Gastroesophageal sphincter (tissue), 4 donors: ENCODE measurements at regions not wholly inside any gene's neighbourhood (a gene's known extent, or its start where the extent isn't known, plus 50 kb on each side); places are given as distances from the start of the nearest gene placed in this dataset.
A peak's percentile ranks its signal among the peaks of the same experiment; 100 is the strongest.

Experiments used
- ATAC-seq: fragments of 150-250 bp; one replicate; pipeline ENCODE4 v1.9.1; 2016; ENCODE audit warnings: mild to moderate bottlenecking, moderate library complexity
- H3K27ac ChIP-seq, 4 donors: fragments of 200-600 bp; sonication (generic) in 3 of 4; 1 replicate in 3 of 4; 2 replicates in 1 of 4; pipeline ENCODE4 v1.5.1; 2016 to 2019
- H3K27me3 ChIP-seq: fragments of 200-600 bp; sonication (generic); one replicate; pipeline ENCODE4 v1.5.1; 2019
- H3K36me3 ChIP-seq, 2 donors: fragments of 200-600 bp; sonication (generic); one replicate each; pipeline ENCODE4 v1.5.1; 2019; ENCODE audit warnings: control low read depth in 1 of 2
- H3K4me1 ChIP-seq, 3 donors: fragments of 200-600 bp; sonication (generic); 1 replicate in 2 of 3; 2 replicates in 1 of 3; pipeline ENCODE4 v1.5.1; 2016 to 2019; ENCODE audit warnings: control low read depth in 2 of 3
- H3K4me3 ChIP-seq, 2 donors: fragments of 200-600 bp; sonication (generic); one replicate each; pipeline ENCODE4 v1.5.1; 2019; ENCODE audit warnings: mild to moderate bottlenecking in 1 of 2, moderate library complexity in 1 of 2
- H3K9me3 ChIP-seq, 3 donors: fragments of 200-600 bp; sonication (generic); one replicate each; pipeline ENCODE4 v1.5.1; 2017 to 2019; ENCODE audit warnings: control low read depth in 2 of 3
- CTCF ChIP-seq, 4 experiments: fragments of 200-600 bp in 2 of 4; fragments of 450-650 bp in 2 of 4; sonication (generic) in 1 of 4; IDR thresholded peaks; one replicate each; pipeline ENCODE4 v1.5.1; 2017 to 2019; ENCODE audit warnings: antibody characterized with exemption in 4 of 4, mild to moderate bottlenecking in 2 of 4, moderate library complexity in 2 of 4
- EP300 ChIP-seq: sonication (generic); formaldehyde crosslinking; IDR thresholded peaks from one replicate; pipeline ENCODE4 v1.6.1; 2017; ENCODE audit warnings: antibody characterized with exemption, mild to moderate bottlenecking
- POLR2A ChIP-seq, 2 donors: fragments of 450-650 bp; IDR thresholded peaks; one replicate each; pipeline ENCODE4 v1.6.1; 2017; ENCODE audit warnings: antibody characterized with exemption in 2 of 2, mild to moderate bottlenecking in 2 of 2, moderate library complexity in 1 of 2
- POLR2AphosphoS5 ChIP-seq: sonication (generic); formaldehyde crosslinking; IDR thresholded peaks from one replicate; pipeline ENCODE4 v1.6.1; 2017; ENCODE audit warnings: antibody characterized with exemption
- WGBS, 2 donors: methylation state at CpG; one replicate each; pipeline ENCODE4 v1.1.5; 2018; ENCODE audit warnings: low coverage in 1 of 2; 5-methylcytosine and 5-hydroxymethylcytosine counted together

DNA sequence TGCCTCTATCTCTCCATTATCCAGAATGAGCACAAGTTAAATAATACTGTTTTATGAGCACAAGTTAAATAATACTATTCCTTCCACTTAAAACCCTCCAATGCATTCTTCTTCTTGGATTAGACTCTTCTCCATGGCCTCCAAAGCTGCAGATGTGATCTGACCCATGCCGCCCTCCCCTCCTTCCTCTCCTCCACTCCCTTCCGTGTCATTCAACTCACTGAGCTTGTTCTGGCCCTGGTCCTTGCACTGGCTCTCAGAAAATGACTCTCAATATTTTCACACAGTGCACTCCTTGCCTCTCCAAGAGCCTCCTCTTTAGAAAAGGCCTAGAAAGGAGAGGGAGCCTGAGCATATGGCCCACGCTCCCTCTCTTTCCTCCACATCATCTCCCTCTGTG is 125.0 kb upstream of the CD93 start:
- Histone ChIP-seq H3K4me1 (peaks cover 0 to 10% (median 6%) of the 10 kb centered on the region in 3 donors), H3K4me3 (no peak overlapping the region), H3K27me3 (no peaks in the 10 kb centered on the region), H3K9me3 (no peaks in the 10 kb centered on the region), H3K27ac (no peak overlapping the region), H3K36me3 (no peaks in the 10 kb centered on the region)
- WGBS, 2 donors, result 92 to 96% methylated on average over 2 to 3 of the region's 3 CpGs
- ATAC-seq, result no peak
- TF ChIP-seq CTCF (IDR thresholded peaks at IDR 0.05) (no peak), POLR2AphosphoS5 (no peak), EP300 (no peak), POLR2A (IDR thresholded peaks at IDR 0.05) (no peak)

- TF ChIP-seq EP300 (no peak), CTCF (IDR thresholded peaks at IDR 0.05) (no peak), POLR2A (IDR thresholded peaks at IDR 0.05) (no peak), POLR2AphosphoS5 (no peak)
Measured at GRCh38 chr20:23207826-23208540, 121.9 kb upstream of the CD93 start.

GRCh38 chr20:23206995-23207394 is 120.9 kb upstream of the CD93 start:
- Histone ChIP-seq H3K4me3 (no peak overlapping the region), H3K4me1 (peaks cover 0 to 26% (median 19%) of the 10 kb centered on the region in 3 donors), H3K27me3 (no peaks in the 10 kb centered on the region), H3K9me3 (no peaks in the 10 kb centered on the region), H3K27ac (no peak overlapping the region), H3K36me3 (no peaks in the 10 kb centered on the region)
- no peak for ATAC-seq
- TF ChIP-seq EP300 (no peak), POLR2A (IDR thresholded peaks at IDR 0.05) (no peak), POLR2AphosphoS5 (no peak), CTCF (IDR thresholded peaks at IDR 0.05) (no peak)
- 73 to 90% methylated on average over 2 to 4 of the region's 7 CpGs for WGBS, 2 donors

More at GRCh38 chr20:23207826-23208540, 121.9 kb upstream of the CD93 start:
- Histone ChIP-seq H3K4me3 (no peak overlapping the region), H3K36me3 (no peaks in the 10 kb centered on the region), H3K27ac (no peak overlapping the region), H3K27me3 (no peaks in the 10 kb centered on the region), H3K4me1 (peaks cover 0 to 26% (median 19%) of the 10 kb centered on the region in 3 donors), H3K9me3 (no peaks in the 10 kb centered on the region)
- ATAC-seq, result no peak
- WGBS, 2 donors, result 60% methylated on average over 1 of the region's 1 CpG; no CpG with 5 or more reads in 1 of the 2 donors

DNA sequence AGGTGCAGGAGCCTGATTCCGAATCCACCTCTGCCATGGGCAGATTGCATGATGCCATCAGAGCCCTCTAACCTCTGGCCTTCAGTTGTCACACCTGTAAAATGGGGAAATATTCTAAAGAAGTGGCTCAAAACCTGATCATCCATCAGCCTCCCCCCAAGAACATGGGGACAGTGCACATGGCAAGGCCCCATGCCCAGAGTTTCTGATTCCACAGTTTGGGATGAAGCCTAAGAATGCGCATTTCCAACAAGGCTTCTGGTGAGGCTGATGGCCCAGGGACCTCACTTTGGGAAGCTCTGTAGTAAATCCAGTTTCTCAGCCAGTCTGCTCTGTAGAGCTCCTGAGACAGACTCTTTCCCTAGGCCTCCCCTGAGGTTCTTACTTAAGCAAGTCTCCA is 119.9 kb upstream of the CD93 start:
- no peaks in the 10 kb centered on the region for H3K9me3 ChIP-seq
- 100% methylated on average over 1 of the region's 2 CpGs for WGBS, 2 donors
- no peak for ATAC-seq
- H3K27me3 ChIP-seq, result peaks cover under 1% of the 10 kb centered on the region
- H3K36me3 ChIP-seq, result no peaks in the 10 kb centered on the region
- peak overlapping the region in 3 of 4 donors; percentile 70 to 72 (median 71) for H3K27ac ChIP-seq
- TF ChIP-seq POLR2AphosphoS5, result no peak
- TF ChIP-seq EP300, result no peak
- no peak for TF ChIP-seq POLR2A (IDR thresholded peaks at IDR 0.05)
- no peak for TF ChIP-seq CTCF (IDR thresholded peaks at IDR 0.05)
- no peak overlapping the region for H3K4me3 ChIP-seq
- H3K4me1 ChIP-seq, result peaks cover 0 to 26% (median 19%) of the 10 kb centered on the region in 3 donors

DNA sequence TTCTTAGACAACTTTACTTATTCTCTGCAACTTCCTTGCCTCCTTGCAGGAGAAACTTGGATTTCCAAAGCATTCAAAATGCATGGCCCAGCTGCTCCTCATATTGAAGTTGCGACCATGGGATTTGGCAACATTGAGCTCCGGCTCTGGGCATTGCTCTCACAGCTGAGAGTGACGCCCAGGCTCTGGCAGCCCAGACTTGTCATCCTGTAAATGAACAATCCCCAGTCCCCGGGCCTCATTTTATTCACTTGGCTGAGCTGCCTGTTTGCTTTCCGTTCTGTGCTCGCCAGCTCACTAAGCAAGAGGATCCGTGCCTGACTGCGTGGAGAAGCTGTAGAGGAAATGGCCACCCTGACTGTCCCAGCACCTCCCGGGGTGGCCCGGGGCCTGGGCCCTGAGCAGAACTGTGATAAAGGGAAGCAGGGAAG is 119.5 kb upstream of the CD93 start:
- peaks cover 0 to 26% (median 19%) of the 10 kb centered on the region in 3 donors for H3K4me1 ChIP-seq
- H3K36me3 ChIP-seq, result no peaks in the 10 kb centered on the region
- peak overlapping the region in 3 of 4 donors; percentile 70 to 72 (median 71) for H3K27ac ChIP-seq
- no peak overlapping the region for H3K4me3 ChIP-seq
- peak; percentile 82 for ATAC-seq
- no peaks in the 10 kb centered on the region for H3K9me3 ChIP-seq
- WGBS, 2 donors, result 11 to 20% methylated on average over 1 to 3 of the region's 10 CpGs
- peaks cover 4% of the 10 kb centered on the region for H3K27me3 ChIP-seq
- no peak for TF ChIP-seq POLR2A (IDR thresholded peaks at IDR 0.05)
- no peak for TF ChIP-seq EP300
- no peak for TF ChIP-seq CTCF (IDR thresholded peaks at IDR 0.05)
- no peak for TF ChIP-seq POLR2AphosphoS5
